ENCODE measurements at regions not wholly inside any gene's neighbourhood (a gene's known extent, or its start where the extent isn't known, plus 50 kb on each side); places are given as distances from the start of the nearest gene placed in this dataset.

DNA sequence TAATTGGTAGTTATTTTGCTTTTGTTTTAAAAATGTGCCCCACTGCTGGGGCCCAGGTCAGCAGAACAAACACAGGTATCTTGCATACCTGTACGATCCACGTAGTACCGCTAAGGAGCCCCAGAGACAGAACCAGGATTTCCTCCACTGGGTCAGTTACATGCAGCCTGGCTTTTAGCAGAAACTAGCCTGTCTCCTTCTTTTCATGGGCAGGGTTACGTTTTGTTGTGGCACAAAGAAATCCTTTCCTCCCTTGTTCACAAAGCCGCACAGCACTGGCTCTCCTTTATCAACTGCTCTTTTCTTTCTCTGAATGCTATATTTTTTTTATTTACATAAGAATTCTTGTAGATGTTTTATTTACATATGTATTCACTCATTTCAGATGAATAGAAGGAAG lies 190.3 kb upstream of the POU3F2 start:
- TF ChIP-seq, protein P1, sequence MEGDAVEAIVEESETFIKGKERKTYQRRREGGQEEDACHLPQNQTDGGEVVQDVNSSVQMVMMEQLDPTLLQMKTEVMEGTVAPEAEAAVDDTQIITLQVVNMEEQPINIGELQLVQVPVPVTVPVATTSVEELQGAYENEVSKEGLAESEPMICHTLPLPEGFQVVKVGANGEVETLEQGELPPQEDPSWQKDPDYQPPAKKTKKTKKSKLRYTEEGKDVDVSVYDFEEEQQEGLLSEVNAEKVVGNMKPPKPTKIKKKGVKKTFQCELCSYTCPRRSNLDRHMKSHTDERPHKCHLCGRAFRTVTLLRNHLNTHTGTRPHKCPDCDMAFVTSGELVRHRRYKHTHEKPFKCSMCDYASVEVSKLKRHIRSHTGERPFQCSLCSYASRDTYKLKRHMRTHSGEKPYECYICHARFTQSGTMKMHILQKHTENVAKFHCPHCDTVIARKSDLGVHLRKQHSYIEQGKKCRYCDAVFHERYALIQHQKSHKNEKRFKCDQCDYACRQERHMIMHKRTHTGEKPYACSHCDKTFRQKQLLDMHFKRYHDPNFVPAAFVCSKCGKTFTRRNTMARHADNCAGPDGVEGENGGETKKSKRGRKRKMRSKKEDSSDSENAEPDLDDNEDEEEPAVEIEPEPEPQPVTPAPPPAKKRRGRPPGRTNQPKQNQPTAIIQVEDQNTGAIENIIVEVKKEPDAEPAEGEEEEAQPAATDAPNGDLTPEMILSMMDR (IDR thresholded peaks at IDR 0.05) = no peak
- intact Hi-C loops (cut with DNase I, micrococcal nuclease) = no loop called here

DNA sequence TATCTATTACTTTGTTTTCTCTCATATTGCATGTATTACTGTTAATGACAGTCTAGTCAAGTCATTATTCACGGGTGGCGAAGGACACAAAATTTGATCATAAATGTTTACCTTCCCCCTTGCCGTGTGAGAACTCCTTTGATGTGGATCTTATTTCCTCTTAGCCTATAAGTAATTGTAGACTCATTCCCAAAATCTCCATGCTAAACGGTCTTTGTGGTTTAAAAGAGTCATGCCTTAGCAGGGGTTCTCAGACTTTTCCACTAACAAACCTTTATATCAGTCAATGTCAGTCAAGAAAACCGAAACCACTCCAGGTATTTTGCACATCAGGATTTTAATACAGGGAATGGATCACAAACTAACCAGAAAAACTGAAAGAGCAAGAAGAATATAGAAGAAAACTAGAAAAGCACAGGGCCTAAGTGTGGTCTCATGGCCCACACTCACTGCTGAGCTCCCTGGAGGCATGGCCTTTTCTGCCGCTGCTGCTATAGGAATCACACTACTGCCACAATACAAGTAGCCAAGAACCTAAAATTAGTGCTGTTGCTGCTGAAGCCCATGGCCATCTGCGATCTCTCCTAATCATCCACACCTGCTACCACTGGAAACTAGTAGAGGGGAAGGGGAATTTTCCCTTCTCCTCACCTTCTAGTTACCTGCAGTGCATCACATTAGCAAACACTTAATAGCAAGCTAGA lies 186.0 kb upstream of the POU3F2 start:
- Histone ChIP-seq H3K4me1 (ENCODE audit: low read depth) (no peaks in the 10 kb centered on the region), H3K4me3 (no peak overlapping the region), H3K9me3 (no peaks in the 10 kb centered on the region), H3K36me3 (ENCODE audit: low read depth) (no peaks in the 10 kb centered on the region)
- DNase-seq (no peak), ATAC-seq (no peak)
- intact Hi-C loops (cut with DNase I, micrococcal nuclease) = no loop called here
- TF ChIP-seq, protein P1 (IDR thresholded peaks at IDR 0.05) = no peak

More for the DNA sequence above, 190.3 kb upstream of the POU3F2 start:
- Histone ChIP-seq H3K4me3 (no peak overlapping the region), H3K9me3 (no peaks in the 10 kb centered on the region), H3K4me1 (ENCODE audit: low read depth) (no peaks in the 10 kb centered on the region), H3K36me3 (ENCODE audit: low read depth) (no peaks in the 10 kb centered on the region)
- ATAC-seq (no peak), DNase-seq (no peak)

DNA sequence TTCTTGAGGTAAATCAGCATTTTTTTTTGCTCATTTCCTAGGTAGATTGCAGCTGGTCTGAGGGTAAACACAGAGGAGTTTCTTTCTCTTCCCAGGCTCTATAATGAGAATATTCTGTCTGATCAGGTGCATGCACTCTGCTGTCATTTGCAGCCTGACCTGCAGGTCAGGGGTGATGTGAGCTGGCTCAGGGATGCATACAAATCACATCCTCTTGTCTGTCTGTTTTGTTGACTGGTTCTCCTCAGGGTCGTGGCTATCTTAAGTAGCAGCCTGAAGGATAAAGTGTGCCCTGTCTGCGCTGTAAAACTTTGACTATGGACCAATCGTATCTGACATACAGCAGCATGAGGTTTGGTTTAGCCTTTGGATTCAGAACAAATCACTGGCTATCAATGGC lies 183.4 kb upstream of the POU3F2 start:
- intact Hi-C loops (cut with DNase I, micrococcal nuclease) = no loop called here
- no peak for DNase-seq
- TF ChIP-seq, protein P1 (IDR thresholded peaks at IDR 0.05) = no peak
- Histone ChIP-seq H3K4me3 (no peak overlapping the region), H3K9me3 (no peaks in the 10 kb centered on the region), H3K36me3 (ENCODE audit: low read depth) (no peaks in the 10 kb centered on the region), H3K4me1 (ENCODE audit: low read depth) (no peaks in the 10 kb centered on the region)
- ATAC-seq = no peak

DNA sequence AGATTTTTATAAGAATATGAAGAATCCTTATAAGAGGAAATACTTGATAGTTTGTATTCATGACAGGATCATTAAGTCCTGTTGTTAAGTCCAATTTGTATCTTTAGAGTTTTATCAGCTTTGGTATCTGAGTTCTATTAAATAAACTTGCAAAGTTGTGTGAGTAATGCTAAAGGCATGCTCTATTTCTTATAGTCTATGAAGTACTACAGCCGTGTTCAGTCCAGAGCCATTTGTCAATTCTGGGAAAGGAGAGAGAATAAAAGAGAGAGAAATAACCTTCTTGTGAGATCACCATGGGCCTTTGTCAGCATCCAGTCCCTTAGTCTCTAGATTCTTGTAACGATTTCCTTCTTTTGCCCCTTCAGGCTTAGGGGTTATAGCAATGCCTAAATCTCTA lies 181.2 kb upstream of the POU3F2 start:
- H3K9me3 ChIP-seq = no peaks in the 10 kb centered on the region
- TF ChIP-seq, protein P1 (IDR thresholded peaks at IDR 0.05) = no peak
- ATAC-seq (no peak), DNase-seq (no peak)
- H3K4me1 ChIP-seq (ENCODE audit: low read depth) = no peaks in the 10 kb centered on the region
- intact Hi-C loops (cut with DNase I, micrococcal nuclease) = no loop called here
- no peaks in the 10 kb centered on the region for H3K36me3 ChIP-seq (ENCODE audit: low read depth)
- no peak overlapping the region for H3K4me3 ChIP-seq

DNA sequence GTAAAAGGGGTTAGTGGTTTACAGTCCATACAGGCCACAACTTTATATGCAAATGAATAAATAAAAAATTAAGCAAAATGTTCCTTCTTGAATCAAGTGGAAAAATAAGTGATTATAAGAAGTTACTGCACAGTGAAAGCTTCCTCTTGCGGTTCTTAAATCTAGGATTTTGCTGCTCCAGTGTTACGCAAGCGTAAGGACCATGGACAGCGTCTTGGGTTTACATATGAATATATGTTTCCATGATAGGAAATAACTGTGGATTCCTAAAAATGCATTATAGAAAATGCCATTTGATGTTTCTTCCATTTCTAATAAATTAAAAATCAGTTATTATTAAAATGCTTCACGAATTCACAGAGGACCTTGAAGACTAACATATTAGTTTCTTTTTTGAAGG lies 176.6 kb upstream of the POU3F2 start:
- TF ChIP-seq, protein P1 (IDR thresholded peaks at IDR 0.05) = no peak
- intact Hi-C loops (cut with DNase I, micrococcal nuclease) = no loop called here

DNA sequence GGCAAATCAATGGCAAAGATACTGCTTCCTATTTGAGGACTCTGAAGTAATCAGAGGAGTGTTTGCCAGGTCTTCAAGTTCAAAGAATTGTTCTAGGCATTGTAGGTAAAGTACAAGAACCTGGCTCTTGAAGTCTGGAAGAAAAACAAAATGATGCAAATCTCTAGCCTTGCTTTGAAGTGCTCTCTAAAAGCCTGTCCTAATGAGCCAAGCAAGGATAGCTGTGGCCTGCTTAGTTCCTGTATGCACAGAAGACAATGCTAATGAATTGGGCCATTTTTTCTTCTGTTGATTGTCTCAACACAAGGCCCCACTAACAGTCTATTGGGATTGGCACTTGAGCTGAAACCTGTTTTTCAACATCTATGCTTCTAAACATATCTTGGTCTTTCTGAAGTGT lies 165.0 kb upstream of the POU3F2 start:
- Histone ChIP-seq H3K36me3 (ENCODE audit: low read depth) (no peaks in the 10 kb centered on the region), H3K4me3 (no peak overlapping the region), H3K9me3 (no peaks in the 10 kb centered on the region), H3K4me1 (ENCODE audit: low read depth) (no peaks in the 10 kb centered on the region)
- intact Hi-C loops (cut with DNase I, micrococcal nuclease) = no loop called here
- TF ChIP-seq, protein P1 (IDR thresholded peaks at IDR 0.05) = no peak
- no peak for DNase-seq
- ATAC-seq = no peak

More for the DNA sequence above, 176.6 kb upstream of the POU3F2 start:
- DNase-seq (peak in 1 of 3 donors; percentile 54), ATAC-seq (no peak)
- no peaks in the 10 kb centered on the region for H3K4me1 ChIP-seq (ENCODE audit: low read depth)
- H3K4me3 ChIP-seq = no peak overlapping the region
- no peaks in the 10 kb centered on the region for H3K9me3 ChIP-seq
- H3K36me3 ChIP-seq (ENCODE audit: low read depth) = no peaks in the 10 kb centered on the region
